Fibroblast of skin of scalp (primary cell): ENCODE measurements at regions not wholly inside any gene's neighbourhood (a gene's known extent, or its start where the extent isn't known, plus 50 kb on each side); places are given as distances from the start of the nearest gene placed in this dataset.
A peak's percentile ranks its signal among the peaks of the same experiment; 100 is the strongest.

Experiments
- DNase-seq: peaks from one replicate; pipeline ENCODE4 v3.0.0-alpha.2; 2013

DNA sequence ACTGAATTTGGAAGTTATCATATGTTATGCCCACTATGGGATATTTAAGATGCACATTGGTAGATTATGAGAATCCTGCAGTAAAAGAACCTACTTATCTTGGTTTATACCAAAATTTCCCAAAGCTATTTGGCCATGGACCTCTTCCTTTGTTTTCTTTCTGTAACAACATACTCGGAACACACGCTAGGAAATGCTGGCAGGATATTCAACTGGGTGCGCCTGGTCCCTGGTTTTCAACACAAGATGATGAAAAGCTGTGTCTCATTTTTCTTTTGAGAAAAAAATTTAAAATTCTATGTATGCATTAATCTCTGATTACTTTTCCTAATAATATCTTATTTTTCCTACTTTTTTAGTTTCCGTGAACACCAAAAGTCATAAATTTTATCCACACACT lies 128.5 kb upstream of the NRP1 start:
- DNase-seq = no peak

DNA sequence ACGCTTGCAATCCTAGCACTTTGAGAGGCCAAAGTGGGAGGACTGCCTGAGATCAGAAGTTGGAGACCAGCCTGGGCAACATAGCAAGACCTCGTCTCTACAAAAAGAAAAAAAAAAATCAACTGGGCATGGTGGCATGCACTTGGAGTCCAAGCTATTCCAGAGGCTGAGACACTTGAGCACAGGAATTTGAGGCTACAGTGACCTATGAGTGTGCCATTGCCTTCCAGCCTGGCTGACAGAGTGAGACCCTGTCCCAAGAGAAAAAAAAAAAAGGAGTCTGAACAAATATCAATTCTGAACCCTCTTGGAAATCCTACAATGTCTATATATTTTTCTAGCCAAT lies 126.8 kb upstream of the NRP1 start:
- DNase-seq = no peak

DNA sequence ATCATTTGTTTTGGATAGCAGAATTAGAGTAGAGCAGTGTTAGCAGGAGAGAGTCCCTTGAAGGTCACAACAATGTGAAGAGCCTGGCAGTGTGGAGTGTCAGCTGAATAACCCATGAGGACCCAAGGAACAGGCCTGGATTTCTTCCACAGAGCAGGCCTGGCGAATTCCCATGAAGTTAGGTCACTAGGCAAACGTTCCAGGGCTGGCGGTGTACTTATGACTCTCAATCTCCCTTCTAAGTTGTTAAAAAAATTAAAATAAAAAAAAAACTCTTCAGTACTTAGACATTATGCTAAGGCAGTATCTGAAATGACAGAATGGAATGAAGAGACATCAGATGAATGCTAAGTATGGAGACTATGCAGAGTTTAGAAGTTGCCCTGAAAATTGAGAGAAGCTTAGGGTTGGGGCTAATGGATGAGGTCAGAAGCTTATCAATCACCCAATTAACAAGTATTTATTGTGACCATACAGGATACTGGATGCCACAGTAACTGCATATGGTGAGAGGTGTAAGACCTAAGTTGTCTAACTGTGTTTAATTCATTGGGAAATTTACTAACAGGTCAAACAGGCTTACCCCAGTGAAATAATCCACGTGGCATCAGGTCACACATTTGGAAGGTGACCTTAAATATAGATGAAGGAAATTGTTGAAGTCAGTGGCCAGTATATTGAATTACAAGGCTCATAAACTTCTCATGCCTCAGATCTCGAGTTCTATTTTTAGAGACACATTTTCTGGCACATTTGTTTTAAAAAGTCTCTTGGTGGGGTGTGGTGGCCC lies 126.2 kb upstream of the NRP1 start:
- DNase-seq = peak; percentile 84

DNA sequence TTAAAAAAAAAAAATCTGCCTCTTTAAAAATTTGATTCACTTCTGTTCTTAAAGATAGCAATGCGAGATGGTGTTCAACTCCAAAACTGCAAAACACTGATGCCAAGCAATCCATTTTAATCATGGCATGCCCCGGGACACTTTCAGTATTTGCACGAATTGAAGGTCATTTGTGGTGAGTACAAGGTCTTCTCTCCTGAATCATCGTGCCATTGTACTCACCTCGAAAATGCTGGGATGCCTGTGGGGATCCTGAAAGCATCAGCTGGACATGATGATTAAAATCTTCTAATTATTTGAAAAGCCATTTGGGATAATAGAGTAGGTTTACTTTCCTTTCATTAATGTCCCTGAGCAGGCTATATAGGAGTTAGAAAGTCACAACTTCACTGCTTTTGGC lies 125.1 kb upstream of the NRP1 start:
- peak; percentile 23 for DNase-seq

DNA sequence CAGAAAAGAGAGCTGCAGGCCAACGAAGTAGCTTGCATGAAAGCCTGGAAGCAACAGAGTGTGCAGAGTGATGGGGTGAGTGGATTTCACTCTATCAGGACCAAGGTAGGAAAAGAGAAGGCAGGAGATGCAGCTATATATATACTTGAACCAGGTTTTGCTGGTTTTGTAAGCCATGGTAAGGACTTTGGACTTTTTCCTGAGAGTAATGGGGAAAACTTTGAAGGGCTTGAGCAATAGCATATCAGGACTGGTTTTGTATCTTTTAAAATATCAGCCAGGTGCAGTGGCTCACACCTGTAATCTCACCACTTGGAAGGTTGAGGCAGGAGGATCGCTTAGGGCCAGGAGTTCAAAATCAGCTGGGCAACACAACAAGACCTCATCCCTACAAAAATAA lies 120.6 kb upstream of the NRP1 start:
- DNase-seq = no peak

DNA sequence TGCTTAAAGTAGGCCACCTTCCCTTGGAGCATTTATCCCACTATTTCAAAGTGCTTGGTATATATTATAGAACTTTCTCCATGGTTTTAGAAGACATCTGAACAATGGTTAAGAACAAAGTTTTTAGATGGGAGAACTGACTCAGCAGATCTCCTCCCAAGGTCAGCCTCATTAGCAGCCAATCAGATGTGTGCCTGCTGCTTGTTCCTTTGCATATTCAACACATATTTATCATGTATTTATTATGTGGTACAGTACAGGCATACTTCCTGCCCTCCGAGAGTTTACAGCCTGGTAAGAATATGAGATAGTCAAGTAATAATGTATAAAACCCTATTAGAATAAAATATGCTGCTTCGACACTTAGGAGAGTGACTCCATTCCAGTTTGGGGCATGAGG lies 120.1 kb upstream of the NRP1 start:
- no peak for DNase-seq

DNA sequence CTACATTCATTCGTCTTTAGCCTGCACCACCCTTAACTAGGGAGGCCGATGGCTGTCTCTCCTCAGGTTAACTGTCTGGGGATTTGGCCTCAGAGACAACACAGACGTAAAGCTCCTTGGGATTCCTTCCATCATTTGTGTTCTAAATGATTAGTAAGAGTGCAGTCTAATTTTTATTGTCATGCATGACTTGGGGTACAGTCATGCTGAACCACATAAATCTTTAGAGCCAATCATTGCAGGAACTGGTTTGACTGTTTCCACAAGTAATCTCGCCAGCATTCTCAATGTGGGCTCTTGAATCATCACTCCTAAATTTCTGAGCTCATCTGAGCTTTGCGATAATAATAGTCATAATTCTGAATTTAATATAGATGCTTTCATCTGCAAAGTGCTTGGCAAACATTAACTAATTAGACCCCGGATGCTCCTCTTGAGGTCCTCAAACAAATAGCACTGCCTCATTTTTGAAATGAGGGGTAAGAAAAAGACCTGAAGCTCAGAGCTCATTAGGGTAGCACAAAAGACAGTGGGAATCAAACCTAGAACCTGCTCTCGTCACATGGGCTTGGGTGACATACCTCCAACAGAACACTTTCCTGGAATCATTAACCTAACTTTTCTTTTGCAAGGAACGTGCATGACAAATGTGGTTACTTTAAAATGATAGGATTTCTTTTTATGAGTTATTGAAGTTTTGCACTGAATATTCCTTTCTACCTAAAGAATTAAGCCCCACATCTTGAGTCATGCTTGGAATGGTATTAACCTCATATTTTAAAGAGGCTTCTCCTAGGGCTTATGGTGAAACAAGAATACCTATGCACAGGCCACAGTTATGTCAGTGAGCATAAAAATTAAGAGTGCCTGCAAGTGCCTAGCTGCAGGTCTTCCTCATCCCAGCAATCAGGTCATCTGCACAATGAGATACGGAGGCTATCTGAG lies 118.9 kb upstream of the NRP1 start:
- DNase-seq = peak; percentile 63

DNA sequence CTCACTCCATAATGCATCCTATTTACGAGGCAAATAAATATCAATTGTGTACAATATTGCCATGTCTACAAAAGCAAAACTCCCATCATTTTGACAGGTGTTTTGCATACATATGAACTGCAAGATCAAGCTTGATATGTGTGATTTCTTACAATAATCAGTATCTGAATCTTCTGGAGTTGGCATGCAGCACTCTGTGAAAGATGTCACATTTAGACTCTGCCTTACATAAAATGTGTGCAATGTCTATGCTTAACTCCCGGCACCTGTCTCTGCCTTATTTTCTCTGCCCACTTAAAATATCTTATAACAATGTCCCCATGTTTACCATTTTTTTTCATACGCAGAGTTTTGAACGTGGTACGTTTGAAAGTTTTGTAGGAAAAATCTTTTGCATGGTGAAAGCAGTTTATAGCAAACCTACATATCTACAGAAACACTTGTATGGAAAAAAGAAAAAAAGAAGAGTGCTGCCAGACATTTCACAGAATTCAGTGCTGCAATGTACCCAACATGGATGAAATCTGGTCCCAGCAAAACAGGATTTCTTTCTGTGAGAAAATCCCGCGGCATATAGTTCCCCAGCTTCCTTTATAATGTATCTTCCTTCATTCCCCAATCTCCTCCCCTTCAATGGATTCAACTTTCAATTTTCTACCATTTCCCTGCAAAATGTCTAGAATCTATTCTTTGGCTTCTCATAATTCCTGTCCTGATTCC lies 114.1 kb upstream of the NRP1 start:
- no peak for DNase-seq

DNA sequence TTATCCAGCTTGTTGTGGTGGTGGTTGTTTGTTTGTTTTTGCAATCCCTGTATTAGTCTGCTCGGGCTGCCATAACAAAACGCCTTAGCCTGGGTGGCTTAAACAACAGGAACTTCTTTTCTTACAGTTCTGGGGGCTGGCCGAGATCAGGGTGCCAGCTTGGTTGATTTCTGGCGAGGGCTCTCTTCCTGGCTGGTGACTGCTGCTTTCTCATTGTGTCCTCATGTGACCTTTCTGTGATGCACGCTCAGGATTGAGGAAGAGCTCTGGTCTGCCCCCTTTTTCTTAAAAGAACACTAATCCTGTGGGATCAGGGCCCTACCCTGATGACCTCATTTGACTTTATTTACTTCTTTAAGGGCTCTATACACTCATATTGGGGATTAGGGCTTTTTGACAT lies 107.1 kb upstream of the NRP1 start:
- peak; percentile 27 for DNase-seq

DNA sequence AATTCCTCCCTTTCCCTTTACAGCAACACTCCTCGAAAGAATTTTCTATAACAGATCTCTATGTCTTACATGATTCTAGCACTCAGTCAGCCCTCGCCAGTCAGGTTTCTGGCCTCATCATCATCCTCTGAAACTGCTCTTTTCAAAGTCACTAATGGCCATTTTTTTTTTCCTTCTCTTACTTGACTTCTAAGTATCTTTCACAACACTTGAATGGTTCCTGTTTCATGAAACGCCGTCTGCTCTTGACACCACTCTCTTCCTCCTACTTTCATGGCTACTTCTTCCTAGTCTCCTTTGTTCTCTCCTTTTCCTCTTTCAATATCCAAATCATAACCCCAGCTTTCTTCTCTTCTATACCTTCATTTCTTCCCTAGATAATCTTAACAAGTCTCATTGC lies 100.5 kb upstream of the NRP1 start:
- no peak for DNase-seq

DNA sequence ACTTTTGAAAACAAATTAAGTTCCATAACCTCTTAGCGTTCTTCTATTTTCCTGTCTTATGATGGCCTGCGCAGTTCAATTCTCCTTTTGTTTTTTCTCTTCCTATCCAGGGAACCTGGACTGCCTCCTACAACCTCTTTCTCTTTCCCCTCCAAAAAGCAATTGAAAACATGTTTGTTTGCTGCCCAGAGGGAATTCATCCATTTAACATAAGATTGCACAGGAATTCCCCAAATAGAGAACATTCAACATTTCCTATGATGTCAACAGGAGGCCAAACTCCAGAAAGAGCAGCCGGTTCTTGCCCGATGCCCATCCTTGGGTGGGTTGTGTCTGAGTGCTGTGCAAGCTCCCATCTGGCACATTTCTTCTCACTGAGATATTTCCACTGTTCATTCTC lies 94.2 kb upstream of the NRP1 start:
- no peak for DNase-seq

DNA sequence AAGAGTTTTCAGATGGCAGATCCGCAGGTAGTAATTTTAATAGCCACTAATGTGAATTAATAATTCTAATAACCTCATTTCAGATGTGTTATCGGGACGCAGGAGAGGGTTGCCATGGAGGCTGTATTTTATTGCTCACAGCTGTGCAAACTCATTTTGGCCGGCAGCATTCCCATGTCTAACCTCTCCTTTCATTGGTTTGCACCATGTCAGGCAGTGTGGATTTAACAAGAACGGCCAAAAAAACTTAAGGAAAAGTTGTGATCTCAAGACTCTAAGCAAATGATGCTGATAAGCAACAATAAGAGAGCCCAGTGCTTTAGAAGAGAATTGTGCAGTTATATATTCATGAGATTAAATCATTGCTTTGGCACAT lies 88.7 kb upstream of the NRP1 start:
- DNase-seq = no peak

DNA sequence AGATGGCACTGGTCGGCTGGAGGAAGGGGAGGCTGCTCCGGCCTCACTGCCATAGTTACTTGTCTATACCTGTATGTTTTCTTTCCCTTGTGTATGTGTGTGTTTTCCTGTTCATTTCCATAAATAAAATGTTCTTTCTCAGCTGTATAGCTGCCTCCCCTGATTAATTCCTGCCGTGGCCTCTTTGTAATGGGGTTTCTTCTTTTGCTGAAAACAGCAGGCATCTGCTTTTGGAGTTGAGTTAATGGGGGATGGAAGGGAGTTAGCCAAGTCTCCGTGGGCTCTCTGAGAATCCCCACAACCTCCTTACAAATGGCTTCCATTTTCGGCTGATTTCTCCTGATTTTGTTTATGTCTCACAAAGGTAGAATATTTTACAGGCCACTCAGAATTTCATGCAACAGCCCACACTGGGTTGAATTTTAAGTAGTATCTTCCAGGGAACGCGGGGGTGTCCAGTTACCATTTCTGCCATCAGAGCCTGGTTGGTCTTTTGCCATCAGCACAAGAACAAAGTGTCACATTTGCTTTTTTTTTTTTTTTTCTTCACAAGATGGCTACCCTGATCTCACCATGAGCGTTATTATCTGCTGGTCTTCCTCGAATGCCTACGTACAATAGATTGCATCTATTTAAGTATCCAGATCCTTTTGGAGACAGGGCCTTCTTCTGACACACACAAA lies 88.1 kb upstream of the NRP1 start:
- DNase-seq = no peak

DNA sequence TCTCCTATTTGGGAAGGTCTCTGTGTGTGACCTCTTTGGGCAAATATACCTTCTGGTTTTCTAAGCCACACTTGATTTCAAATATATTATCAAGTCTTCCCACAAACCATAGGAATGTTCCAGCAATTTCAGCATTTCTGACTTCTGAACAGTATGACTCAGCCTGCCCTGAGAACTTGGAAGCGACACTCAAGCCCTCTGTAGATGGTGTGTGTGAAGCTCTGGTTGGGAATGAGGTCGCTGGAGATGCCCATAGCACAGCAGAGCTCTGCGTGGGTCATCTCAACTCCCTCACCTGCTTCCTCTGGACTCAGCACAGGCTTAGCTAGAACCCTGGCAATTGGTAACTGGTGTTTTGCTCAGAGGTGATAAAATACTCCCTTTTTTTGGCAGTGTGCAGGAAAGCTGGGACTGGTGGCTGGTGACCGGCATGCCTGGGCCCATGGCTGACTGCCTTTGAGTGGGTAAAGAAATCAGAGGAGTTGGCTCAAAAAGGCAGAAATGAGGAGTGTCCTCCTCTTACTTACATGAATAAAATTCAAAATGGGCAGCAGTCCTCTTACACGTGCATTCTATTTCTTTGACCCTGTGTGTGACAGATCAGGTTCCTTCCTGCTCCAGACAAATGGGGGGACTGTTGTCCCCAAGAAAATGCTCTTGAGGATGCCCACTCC lies 87.5 kb upstream of the NRP1 start:
- DNase-seq = peak; percentile 93

DNA sequence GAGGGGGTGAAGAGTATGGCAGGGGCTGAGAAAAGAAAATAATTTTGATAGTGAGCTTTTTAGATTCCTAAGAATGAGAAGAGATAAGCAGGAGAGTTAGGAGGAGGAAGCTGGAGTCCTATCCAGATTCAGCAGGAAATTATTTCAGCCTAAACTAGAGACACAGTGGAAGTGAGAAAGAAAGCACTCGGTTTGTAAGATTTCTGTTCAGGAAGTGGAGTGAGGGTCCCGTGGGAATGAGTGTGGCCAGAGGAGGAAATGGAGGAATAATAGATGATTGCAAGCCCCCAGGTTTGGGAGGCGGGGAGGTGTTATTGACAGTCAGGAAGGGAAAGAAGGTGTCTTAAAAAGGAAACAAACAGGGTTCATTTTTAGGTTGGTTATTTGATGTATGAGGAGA lies 84.8 kb upstream of the NRP1 start:
- no peak for DNase-seq

DNA sequence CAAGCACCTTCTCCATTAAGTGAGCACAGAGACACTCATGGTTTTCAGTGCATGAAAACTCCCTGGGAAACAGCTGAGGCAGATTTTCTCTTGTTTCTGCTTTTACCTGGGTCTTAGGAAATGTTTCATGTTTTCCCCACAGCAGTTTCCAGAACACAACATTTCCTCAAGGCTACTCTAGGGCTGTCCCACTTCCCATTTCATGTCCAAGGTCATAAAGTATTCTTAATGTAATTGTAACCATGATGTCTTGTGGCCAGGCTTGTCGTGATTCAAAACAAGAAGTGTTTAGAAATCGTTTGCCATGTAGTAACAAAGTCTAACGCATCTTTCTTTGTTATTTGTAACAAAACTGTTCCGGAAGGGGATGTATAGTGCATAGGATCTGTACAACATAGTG lies 83.8 kb upstream of the NRP1 start:
- no peak for DNase-seq

DNA sequence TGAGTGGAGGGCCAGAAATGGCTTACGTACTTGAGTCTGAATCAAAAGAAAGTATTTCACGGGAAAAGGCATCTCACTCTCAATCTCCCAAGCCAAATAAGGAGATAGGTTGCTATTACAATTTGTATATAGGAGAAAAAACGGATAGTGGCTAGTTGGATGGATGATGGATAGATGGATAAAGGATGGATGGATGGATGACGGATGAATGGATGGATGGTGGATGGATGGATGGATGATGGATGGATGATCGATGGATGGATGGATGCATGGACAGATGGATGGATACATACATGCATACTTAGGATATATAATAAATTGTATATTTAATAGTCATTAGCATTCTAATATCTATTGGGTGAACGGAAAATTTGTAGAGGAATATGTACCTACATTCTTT lies 82.2 kb upstream of the NRP1 start:
- DNase-seq = no peak

DNA sequence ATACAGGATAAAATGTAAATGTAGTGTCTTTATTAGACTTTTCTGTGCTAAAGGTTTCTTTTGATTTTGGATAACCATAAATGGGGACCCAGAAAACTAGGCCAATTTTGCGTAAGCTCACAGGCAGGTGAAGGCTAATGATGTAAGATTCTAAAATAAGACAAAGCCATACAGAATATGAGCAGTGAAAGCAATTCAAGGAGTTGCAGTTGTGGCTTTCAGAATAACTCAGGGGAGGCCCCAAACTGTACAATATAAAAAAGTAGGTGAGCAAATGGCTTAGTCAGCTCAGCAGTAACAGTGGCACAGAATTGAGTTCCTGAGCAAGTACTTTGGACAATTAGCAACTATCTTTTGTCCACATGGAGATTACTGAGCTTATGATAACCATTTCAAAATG lies 81.7 kb upstream of the NRP1 start:
- no peak for DNase-seq

DNA sequence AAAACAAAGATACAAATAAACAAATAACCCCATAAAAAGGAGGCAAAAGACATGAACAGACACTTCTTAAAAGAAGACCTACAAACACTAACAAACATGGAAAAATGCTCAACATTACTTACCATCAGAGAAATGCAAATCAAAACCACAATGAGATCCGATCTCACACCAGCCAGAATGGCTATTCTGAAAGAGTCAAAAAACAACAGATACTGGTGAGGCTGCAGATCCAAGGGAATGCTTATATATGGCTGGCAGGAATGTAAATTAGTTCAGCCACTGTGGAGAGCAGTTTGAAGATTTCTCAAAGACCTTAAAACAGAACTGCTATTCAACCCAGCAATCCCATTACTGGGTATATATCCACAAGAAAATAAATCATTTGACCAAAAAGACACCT lies 80.4 kb upstream of the NRP1 start:
- peak; percentile 47 for DNase-seq

DNA sequence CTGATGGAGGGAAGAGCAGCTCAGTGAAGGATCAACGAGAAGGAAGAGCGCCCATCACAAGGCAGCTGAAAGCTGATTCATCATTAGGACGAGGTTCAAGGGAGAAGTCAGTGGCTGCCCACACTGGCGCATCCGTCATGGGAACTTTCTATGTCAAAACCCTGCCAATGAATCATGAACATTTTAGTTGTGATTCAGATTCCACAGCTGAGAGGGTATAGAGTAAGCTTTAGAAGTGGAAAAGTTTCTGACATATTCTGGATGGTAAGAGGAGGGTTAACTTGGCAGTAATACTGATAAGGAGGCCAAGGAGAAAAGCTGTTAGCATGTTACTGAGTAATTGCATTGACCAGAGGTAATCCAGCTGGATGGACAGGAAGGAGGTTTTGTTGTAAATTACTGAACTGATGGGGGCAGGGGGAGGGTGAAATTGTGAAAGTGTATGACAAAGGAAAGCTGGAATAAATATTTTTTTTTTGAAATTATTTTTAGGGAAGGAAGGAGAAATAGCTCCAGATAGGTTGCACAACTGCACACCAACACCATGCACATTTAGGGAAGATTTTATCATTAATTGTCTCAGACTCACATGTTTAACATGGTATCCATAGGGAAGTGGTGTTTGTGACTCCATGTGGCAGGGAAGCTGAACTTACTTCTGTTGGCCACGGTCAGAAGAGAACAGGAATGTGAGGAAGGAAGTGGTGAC lies 78.3 kb upstream of the NRP1 start:
- DNase-seq = peak; percentile 92

DNA sequence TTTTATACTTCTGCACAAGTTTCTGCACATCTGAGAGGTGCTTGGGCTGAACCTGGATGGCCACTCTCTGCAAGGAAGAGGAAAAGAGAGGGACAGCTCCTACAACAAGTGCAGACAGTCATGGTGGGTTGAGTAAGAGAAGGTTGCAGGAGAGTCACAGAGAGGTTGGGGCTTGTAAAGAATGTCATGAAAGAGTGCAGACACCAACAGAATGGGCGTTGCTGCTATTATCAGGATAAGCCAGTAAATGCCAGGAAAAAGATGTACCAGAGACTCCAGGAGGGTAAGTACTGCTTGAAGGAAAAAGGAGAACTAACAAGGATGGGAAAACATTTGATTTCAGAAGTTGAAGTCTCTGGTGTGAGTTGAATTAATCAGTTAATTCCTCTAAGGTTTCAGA lies 77.8 kb upstream of the NRP1 start:
- DNase-seq = no peak

DNA sequence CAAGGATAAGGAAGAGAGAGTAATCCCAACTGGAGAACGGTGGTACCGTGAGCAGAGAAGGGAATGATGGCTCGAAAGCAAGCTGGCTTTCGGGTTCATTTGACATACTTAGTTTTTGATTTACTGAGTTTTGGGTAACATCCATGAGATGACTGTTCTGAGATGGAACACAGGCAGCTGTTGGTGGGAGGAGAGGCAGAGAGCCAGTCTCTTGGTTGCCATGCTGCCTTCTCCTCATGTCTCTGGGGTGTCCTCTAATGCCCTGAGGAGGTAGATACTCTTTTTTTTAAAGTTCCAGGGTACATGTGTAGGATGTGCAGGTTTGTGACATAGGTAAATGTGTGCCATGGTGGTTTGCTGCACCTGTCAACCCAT lies 76.4 kb upstream of the NRP1 start:
- no peak for DNase-seq
